GM21360 (cell line): ENCODE measurements at regions not wholly inside any gene's neighbourhood (a gene's known extent, or its start where the extent isn't known, plus 50 kb on each side); places are given as distances from the start of the nearest gene placed in this dataset.
"Not testable (repeated sequence)": the region's sequence is repeated elsewhere in the genome, so short reads cannot be mapped to it uniquely, and the experiment has no call there.

ENCODE experiments used
- ATAC-seq: cut with Tn5 transposase; IDR thresholded peaks from one replicate; pipeline ENCODE4 v1.9.1; 2021; ENCODE audit warnings: mild to moderate bottlenecking, moderate library complexity; ENCODE audit not compliant: unreplicated experiment

DNA sequence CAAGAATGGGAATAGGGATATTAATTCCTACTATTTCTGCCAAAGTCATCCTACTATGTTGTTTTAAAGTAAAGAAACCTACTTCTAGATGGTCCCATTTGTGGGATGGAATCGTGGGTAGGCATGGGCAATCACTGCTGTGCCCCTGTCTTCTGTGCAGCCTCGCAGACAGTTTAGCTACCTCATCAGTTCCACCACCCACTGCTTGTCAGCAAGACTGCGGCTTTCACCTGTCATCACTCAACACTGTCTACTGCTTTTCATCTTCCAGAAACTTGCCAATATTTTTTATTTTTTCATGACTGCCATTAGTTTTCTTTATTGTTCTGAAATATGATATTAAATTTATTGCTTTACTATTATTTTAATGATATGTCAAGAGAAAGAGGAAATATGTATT lies 368.1 kb upstream of the KYNU start:
- no peak for ATAC-seq

- ATAC-seq = no peak
These were observed 372.7 kb upstream of the KYNU start for GRCh38 chr2:142504754-142505153.

DNA sequence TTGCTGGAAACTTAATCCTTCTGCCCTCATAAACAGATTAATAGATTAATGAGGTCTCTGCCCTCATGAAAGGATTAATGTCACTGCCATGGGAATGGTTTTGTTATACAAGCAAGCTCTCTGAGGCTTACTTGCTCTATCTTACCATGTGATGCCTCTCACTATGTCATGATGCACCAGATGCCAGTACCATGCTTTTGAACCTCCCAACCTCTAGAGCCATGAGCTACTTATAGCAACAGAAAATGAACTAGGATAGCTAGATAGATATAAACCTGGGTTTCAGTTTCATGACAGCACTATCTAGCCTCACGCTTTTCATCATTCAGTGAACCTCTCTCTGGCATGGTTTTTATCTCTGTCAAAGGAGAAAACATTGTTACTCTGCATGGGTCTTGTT lies 371.6 kb upstream of the LRP1B start:
- ATAC-seq = no peak

- no peak for ATAC-seq
These were observed 364.3 kb upstream of the LRP1B start for GRCh38 chr2:142495141-142495540.

DNA sequence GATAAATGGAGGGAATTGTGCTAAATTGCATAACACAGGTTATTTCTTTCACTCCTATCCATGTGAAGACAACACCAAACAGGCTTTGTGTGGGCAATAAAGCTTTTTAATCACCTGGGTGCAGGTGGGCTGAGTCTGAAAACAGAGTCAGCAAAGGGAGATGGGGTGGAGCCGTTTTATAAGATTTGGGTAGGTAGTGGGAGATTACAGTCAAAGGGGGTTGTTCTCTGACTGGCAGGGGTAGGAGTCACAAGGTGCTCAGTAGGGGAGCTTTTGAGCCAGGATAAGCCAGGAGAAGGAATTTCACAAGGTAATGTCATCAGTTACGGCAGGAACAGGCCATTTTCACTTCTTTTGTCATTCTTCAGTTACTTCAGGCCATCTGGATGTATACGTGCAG lies 358.8 kb upstream of the LRP1B start:
- ATAC-seq = not testable (repeated sequence)

- no peak for ATAC-seq
These were observed 353.3 kb upstream of the LRP1B start for GRCh38 chr2:142484111-142484510.

- ATAC-seq = no peak
These were observed 352.8 kb upstream of the LRP1B start for GRCh38 chr2:142483653-142484052.

DNA sequence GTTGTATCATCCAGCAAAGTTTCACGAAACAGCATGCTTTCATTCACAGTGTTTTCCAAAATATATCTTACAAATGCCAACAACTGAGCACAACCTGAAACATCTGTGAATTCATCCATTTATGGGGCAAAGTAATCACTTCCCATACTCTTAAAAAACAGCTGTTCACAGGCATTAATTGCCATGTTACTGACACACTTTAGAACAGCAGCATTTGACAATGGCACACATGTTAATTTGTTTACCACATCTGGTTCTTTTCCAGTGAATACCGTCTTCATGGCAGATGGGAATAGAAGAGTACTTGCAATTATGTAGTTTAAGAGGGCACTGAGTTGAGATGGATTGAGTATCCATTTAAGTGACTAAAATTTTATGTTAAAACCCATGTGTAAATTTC lies 347.4 kb upstream of the LRP1B start:
- no peak for ATAC-seq

GRCh38 chr2:142472382-142472781 lies 341.6 kb upstream of the LRP1B start:
- no peak for ATAC-seq

DNA sequence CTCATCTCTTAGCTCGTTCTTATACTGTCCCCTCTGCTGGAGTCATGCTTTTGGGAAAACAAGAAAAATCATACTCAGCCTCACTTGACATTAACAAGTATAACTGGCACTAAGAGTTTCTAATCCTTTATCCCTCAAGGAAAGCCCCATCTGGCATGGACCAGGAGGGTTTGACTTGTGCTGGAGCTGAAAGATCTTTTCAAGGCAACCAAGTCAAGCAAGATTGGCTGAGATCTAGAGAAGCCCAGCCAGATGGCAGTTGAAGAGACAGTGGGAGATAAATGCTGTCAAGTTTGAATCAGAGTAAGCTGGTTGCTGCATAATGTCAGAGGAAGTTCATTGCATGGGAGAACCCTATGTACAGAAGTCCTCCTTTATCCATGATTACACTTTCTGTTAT lies 336.5 kb upstream of the LRP1B start:
- no peak for ATAC-seq

- no peak for ATAC-seq
These were observed 332.2 kb upstream of the LRP1B start for GRCh38 chr2:142463047-142463446.

DNA sequence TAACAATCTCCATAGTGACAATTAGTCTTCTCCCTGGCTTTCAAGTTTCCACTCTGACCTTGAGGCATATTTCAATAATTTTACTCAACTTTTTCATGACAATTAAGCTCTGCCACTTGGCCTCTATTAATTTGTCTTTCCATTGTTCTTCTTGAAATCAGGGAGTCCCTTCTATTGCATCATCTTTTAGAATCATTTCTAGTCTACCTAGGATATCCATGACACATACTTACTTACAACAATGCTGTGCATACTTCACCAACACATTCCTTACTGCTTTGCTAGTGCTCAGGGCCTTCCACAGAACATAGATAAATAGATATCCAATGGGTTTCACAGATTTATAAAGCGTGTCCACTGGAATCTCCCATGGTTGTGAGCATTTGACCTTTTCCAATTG lies 331.5 kb upstream of the LRP1B start:
- ATAC-seq = no peak

DNA sequence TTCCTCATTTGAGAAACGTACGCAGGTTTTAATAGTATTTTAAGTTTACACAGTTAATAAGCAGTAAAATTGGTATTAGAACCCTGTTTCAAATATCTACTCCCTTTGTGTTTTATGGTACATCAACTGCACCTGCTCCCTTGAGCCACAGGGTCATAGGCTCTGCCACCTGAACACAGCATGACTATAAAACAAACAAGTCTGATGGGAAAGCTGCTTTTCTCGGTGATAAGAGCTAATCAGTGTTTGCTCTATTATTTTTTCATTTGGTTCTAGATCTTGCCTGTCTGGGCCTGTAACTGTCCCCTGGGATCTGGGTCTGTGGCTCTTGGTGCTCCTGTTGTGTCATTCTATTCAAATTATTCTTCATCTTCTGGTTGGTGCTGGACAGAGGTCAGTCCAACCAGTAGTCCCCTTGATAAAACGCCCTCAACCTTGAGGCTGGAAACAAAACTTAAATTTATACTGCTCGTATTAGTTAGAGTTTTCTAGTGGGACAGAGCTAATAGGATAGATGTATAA lies 314.8 kb upstream of the LRP1B start:
- ATAC-seq = no peak

DNA sequence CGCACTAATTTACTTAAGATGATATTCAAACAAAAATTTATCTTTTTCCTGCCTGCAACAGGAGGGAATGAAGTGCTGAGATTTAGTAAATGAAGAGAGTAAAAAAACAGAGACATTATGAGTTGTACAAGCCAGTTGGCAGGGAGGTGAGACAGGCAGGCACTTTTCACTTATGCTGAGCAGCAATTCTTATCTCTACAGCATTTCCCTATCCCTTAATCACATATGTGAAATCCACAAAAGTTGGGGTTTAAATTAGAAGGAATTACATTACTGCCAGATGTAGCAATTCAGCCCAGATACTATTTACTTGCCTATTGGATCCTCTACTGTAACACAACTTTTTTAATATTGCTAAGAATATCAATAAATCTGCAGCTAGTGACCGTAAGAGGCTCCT lies 314.2 kb upstream of the LRP1B start:
- no peak for ATAC-seq

- ATAC-seq = no peak
These were observed 305.0 kb upstream of the LRP1B start for GRCh38 chr2:142435847-142436246.

GRCh38 chr2:142426064-142426463 lies 295.2 kb upstream of the LRP1B start:
- no peak for ATAC-seq

GRCh38 chr2:142425551-142425950 lies 294.7 kb upstream of the LRP1B start:
- ATAC-seq = no peak

- no peak for ATAC-seq
These were observed 292.8 kb upstream of the LRP1B start for GRCh38 chr2:142423603-142424002.

- no peak for ATAC-seq
These were observed 292.0 kb upstream of the LRP1B start for GRCh38 chr2:142422769-142423168.

DNA sequence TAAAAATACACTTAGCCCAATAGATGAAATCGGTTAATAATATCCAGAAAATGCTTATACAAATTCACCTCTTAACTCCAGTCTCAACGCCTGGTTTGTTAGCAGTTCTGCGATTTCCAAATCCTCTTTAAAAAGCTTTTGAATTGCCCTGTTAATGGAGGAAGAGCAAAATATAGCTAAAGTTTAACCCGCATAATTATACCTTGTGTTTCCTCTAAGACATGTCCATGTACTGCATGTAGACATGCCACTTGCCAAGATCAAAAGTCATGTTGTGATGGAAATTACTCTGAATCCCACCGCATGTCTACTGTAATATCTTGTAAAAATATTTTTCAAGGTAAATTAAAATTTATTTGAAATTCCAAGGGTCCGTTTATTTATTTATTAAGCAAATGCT lies 291.2 kb upstream of the LRP1B start:
- ATAC-seq = no peak

- not testable (repeated sequence) for ATAC-seq
These were observed 287.9 kb upstream of the LRP1B start for GRCh38 chr2:142418699-142419098.

- ATAC-seq = no peak
These were observed 286.2 kb upstream of the LRP1B start for GRCh38 chr2:142416996-142417395.

- ATAC-seq = no peak
These were observed 284.6 kb upstream of the LRP1B start for GRCh38 chr2:142415461-142415860.

DNA sequence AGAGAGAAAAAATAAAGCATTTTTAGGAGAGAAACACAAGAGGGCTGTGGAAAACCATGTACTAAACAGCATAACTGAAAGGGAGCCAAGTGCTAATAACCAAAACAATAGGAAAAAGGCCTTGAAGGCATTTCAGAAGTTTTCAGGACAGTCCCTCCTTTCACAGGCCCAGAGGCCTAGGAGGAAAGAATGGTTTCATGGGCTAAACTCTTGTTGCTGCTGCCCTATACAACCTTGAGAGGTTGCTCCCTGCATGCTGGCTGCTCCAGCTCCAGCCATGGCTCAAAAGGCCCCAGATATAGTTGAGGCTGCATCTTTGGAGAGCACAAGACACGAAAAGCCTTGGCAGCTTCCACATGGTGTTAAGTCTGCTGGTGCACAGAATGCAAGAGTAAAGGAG lies 267.4 kb upstream of the LRP1B start:
- ATAC-seq = no peak
